ENCODE measurements at regions not wholly inside any gene's neighbourhood (a gene's known extent, or its start where the extent isn't known, plus 50 kb on each side); places are given as distances from the start of the nearest gene placed in this dataset.

DNA sequence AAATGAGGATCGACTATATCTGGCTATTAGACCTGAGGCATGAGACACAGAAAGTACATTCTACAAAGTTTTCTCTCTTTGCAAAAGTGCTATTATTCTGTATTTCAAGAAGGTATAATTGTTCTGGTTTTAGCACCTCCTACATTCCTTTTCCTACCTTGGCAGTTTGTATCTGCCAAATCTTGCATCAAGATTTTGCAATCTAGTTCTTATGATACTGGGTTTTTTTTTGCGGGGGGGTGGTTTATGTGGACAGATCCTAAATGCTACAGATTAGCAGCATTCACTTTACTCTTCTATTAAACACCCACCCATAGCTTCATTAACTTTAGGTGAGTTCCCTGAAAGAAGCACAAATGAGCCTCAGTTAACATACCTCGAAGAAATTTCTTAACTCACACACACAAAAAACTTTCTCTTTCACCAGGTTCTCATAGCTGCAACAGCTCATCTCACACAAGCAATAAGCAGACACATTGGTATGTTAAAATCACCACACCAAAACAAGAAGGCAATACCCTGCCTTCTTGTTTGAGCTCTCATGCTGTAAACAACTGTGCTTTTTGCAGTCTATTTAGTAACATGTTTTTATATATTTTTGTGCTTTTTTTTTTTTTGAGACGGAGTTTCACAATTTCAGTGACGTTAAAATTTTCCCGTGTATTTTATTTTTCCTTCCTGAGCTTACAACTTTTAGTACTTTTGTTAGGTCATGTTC is 73.0 kb upstream of the VGLL4 start:
- Histone ChIP-seq H2AFZ (ENCODE audit: low read depth) (no peak overlapping the region), H3K27me3 (ENCODE audit: insufficient read depth) (no peaks in the 10 kb centered on the region), H4K20me1 (ENCODE audit: insufficient read depth) (0 out of 2 replicates have a peak, but pooled peaks cover 3% of the 10 kb centered on the region), H3K4me3 (ENCODE audit: low read depth in 2 of 2, low read length in 1 of 2) (no peak overlapping the region), H3K36me3 (replicated peaks in 1 of 2; ENCODE audit: control insufficient read depth in 1 of 2, insufficient read depth in 2 of 2, low read length in 1 of 2) (no peaks in the 10 kb centered on the region), H3K9me3 (no peaks in the 10 kb centered on the region), H3K79me2 (ENCODE audit: insufficient read depth) (peaks cover 55% of the 10 kb centered on the region), H3K27ac (ENCODE audit: low read depth in 2 of 2, low read length in 1 of 2) (peak overlapping the region in 1 of 2 experiments; percentile 86; a peak in 2 of 4 replicates), H3K4me2 (peak overlapping the region; percentile 92), H3F3A (replicated peaks; ENCODE audit: insufficient read depth) (peaks cover 35% of the 10 kb centered on the region), H3K9me2 (no peaks in the 10 kb centered on the region), H3K4me1 (ENCODE audit: control insufficient read depth in 1 of 2, insufficient read depth in 2 of 2, low read depth in 1 of 2, low read length in 1 of 2) (peaks cover 9 to 10% of the 10 kb centered on the region in 2 experiments; a peak in 3 of 4 replicates), H3K9ac (peak overlapping the region; percentile 93; the same call in 1 of the 2 replicates)
- 88% methylated on average over 6 of the region's 6 CpGs for WGBS (ENCODE audit: low lambda C conversion rate)
- no peak for DNase-seq
- TF ChIP-seq RCOR1 (IDR thresholded peaks at IDR 0.05; ENCODE audit: low read length) (no peak), RXRA (IDR thresholded peaks at IDR 0.05; ENCODE audit: borderline replicate concordance, low read depth) (no peak), POLR2AphosphoS5 (IDR thresholded peaks at IDR 0.05; ENCODE audit: low read depth, low read length) (no peak), TAF1 (IDR thresholded peaks at IDR 0.05; ENCODE audit: borderline replicate concordance, low read depth, low read length) (no peak)
- TF ChIP-seq, protein P1, sequence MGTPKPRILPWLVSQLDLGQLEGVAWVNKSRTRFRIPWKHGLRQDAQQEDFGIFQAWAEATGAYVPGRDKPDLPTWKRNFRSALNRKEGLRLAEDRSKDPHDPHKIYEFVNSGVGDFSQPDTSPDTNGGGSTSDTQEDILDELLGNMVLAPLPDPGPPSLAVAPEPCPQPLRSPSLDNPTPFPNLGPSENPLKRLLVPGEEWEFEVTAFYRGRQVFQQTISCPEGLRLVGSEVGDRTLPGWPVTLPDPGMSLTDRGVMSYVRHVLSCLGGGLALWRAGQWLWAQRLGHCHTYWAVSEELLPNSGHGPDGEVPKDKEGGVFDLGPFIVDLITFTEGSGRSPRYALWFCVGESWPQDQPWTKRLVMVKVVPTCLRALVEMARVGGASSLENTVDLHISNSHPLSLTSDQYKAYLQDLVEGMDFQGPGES (IDR thresholded peaks at IDR 0.05; ENCODE audit: low read depth, low read length): no peak
- ChIA-PET POLR2A (no interaction called here), CTCF (interaction anchor here (1.2 kb wide), 1 partner anchor 8 kb away, joined by 4 read pairs; no protein-coding TSS in a partner anchor)

DNA sequence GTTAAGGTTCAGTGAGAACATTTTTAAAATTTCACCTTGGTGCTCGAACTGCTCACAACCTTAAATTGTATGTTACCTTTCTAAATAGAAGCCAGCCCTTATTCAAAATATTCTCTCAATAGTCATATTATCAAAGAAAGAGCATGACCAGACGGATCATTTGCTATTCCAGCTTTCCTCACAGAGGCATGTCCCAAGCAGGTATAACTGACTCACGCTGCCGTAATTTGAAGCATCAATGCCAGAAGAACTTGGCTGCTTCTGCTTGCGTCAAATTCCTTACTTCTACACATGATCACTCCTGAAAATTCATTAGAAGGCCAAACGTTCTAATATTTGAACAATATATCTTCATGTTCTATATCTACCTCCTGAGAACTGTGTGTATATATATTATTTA is 69.5 kb upstream of the VGLL4 start:
- no peak overlapping the region for H3K27ac ChIP-seq (ENCODE audit: low read depth in 2 of 2, low read length in 1 of 2)
- H3K4me2 ChIP-seq: no peak overlapping the region
- no peaks in the 10 kb centered on the region for H3K9me2 ChIP-seq
- no peaks in the 10 kb centered on the region for H3K36me3 ChIP-seq (replicated peaks in 1 of 2; ENCODE audit: control insufficient read depth in 1 of 2, insufficient read depth in 2 of 2, low read length in 1 of 2)
- ChIA-PET CTCF (interaction anchor here (1.1 kb wide), 1 partner anchor 10 kb away, joined by 3 read pairs; no protein-coding TSS in a partner anchor), POLR2A (no interaction called here)
- H3F3A ChIP-seq (replicated peaks; ENCODE audit: insufficient read depth): peaks cover 14% of the 10 kb centered on the region
- H3K27me3 ChIP-seq (ENCODE audit: insufficient read depth): no peaks in the 10 kb centered on the region
- H3K4me3 ChIP-seq (ENCODE audit: low read depth in 2 of 2, low read length in 1 of 2): no peak overlapping the region
- H2AFZ ChIP-seq (ENCODE audit: low read depth): no peak overlapping the region
- peaks cover 89% of the 10 kb centered on the region for H3K79me2 ChIP-seq (ENCODE audit: insufficient read depth)
- no peaks in the 10 kb centered on the region for H3K9me3 ChIP-seq
- 86% methylated on average over 6 of the region's 6 CpGs for WGBS (ENCODE audit: low lambda C conversion rate)
- DNase-seq: no peak
- no peak overlapping the region for H3K9ac ChIP-seq
- peaks cover 5 to 9% of the 10 kb centered on the region in 2 experiments; a peak in 3 of 4 replicates for H3K4me1 ChIP-seq (ENCODE audit: control insufficient read depth in 1 of 2, insufficient read depth in 2 of 2, low read depth in 1 of 2, low read length in 1 of 2)
- 0 out of 2 replicates have a peak, but pooled peaks cover 3% of the 10 kb centered on the region for H4K20me1 ChIP-seq (ENCODE audit: insufficient read depth)
- TF ChIP-seq EZH2phosphoT487 (IDR thresholded peaks at IDR 0.05; ENCODE audit: borderline replicate concordance, low read depth) (no peak), SMC3 (IDR thresholded peaks at IDR 0.05; ENCODE audit: low read depth, low read length) (no peak), NFIC (IDR thresholded peaks at IDR 0.05; ENCODE audit: borderline replicate concordance) (no peak), NRF1 (IDR thresholded peaks at IDR 0.05; ENCODE audit: low read depth, low read length) (no peak), YY1 (IDR thresholded peaks at IDR 0.05; ENCODE audit: low read depth) (no peak), RAD21 (IDR thresholded peaks at IDR 0.05; ENCODE audit: low read length) (no peak), EP300 (IDR thresholded peaks at IDR 0.05; ENCODE audit: borderline replicate concordance in 1 of 2, low read depth in 1 of 2, low read length in 1 of 2) (no peak), GABPA (IDR thresholded peaks at IDR 0.05; ENCODE audit: low read depth) (no peak), FOXM1 (IDR thresholded peaks at IDR 0.05; ENCODE audit: low read depth) (no peak), FOXJ3 (CRISPR knock-in tag; IDR thresholded peaks at IDR 0.05) (no peak), FOSL2 (IDR thresholded peaks at IDR 0.05; ENCODE audit: borderline replicate concordance, low read depth) (no peak), RXRA (IDR thresholded peaks at IDR 0.05; ENCODE audit: borderline replicate concordance, low read depth) (no peak)
- TF ChIP-seq, protein P1 (IDR thresholded peaks at IDR 0.05; ENCODE audit: low read depth, low read length): no peak
- TF ChIP-seq, protein P2, sequence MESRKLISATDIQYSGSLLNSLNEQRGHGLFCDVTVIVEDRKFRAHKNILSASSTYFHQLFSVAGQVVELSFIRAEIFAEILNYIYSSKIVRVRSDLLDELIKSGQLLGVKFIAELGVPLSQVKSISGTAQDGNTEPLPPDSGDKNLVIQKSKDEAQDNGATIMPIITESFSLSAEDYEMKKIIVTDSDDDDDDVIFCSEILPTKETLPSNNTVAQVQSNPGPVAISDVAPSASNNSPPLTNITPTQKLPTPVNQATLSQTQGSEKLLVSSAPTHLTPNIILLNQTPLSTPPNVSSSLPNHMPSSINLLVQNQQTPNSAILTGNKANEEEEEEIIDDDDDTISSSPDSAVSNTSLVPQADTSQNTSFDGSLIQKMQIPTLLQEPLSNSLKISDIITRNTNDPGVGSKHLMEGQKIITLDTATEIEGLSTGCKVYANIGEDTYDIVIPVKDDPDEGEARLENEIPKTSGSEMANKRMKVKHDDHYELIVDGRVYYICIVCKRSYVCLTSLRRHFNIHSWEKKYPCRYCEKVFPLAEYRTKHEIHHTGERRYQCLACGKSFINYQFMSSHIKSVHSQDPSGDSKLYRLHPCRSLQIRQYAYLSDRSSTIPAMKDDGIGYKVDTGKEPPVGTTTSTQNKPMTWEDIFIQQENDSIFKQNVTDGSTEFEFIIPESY (IDR thresholded peaks at IDR 0.05; ENCODE audit: borderline replicate concordance, low read depth): no peak
- TF ChIP-seq, protein P3, sequence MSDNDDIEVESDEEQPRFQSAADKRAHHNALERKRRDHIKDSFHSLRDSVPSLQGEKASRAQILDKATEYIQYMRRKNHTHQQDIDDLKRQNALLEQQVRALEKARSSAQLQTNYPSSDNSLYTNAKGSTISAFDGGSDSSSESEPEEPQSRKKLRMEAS (IDR thresholded peaks at IDR 0.05; ENCODE audit: low read depth): no peak
- TF ChIP-seq, protein P4, sequence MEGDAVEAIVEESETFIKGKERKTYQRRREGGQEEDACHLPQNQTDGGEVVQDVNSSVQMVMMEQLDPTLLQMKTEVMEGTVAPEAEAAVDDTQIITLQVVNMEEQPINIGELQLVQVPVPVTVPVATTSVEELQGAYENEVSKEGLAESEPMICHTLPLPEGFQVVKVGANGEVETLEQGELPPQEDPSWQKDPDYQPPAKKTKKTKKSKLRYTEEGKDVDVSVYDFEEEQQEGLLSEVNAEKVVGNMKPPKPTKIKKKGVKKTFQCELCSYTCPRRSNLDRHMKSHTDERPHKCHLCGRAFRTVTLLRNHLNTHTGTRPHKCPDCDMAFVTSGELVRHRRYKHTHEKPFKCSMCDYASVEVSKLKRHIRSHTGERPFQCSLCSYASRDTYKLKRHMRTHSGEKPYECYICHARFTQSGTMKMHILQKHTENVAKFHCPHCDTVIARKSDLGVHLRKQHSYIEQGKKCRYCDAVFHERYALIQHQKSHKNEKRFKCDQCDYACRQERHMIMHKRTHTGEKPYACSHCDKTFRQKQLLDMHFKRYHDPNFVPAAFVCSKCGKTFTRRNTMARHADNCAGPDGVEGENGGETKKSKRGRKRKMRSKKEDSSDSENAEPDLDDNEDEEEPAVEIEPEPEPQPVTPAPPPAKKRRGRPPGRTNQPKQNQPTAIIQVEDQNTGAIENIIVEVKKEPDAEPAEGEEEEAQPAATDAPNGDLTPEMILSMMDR (IDR thresholded peaks at IDR 0.05): no peak

Data from SK-N-SH (cell line).